CD4-positive, alpha-beta T cell treated with Interleukin-17A for 1 hour (primary cell): ENCODE measurements at regions not wholly inside any gene's neighbourhood (a gene's known extent, or its start where the extent isn't known, plus 50 kb on each side); places are given as distances from the start of the nearest gene placed in this dataset.

Source experiments
- DNase-seq: peaks from one replicate; pipeline ENCODE4 v3.0.0-alpha.2; 2020

DNA sequence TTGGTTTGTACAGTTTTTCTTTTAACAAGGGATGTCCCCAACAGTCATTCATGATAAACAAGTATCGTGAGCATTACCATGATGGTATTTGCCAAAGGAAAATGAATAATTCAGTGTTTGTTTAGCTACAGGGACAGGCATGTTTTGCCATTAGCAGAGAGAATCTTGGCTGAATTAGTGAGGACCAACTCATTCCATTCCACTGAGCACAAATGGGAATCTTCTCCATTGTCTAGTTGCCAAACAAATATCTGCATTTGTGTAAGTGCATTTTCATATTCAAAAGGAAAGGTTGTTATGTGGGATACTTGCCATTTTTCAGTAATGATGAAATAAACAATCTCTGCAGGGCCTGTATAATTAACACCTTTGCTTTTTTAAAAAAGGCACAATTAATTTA is 1762.6 kb downstream of the RPA4 start:
- no peak for DNase-seq

DNA sequence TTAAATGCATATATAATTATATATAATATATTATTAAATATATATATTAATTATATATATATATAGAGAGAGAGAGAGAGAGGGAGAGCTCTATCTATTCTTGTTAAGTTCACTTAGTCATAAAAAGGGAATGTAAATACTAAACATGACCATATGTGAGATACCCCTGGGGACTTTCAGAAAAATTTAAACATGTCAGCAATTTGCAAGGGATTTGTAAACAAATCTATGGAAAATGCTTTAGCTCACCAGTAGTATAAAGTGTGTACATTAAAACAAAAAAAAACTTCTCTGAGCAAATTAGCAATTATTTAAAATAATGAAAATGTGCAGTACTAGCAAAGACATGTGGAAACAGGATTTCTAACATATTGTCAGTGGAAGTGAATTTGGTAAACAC is 1755.5 kb downstream of the PCDH19 start:
- no peak for DNase-seq
